ENCODE measurements at regions not wholly inside any gene's neighbourhood (a gene's known extent, or its start where the extent isn't known, plus 50 kb on each side); places are given as distances from the start of the nearest gene placed in this dataset.

- no peaks in the 10 kb centered on the region for H3K27me3 Mint-ChIP-seq (ENCODE audit: low read depth)
- no peak overlapping the region for H3K4me3 Mint-ChIP-seq (ENCODE audit: unreplicated experiment)
- no peaks in the 10 kb centered on the region for H3K9me3 Mint-ChIP-seq (ENCODE audit: low read depth)
- no peaks in the 10 kb centered on the region for H3K4me1 Mint-ChIP-seq (ENCODE audit: low read depth)
- no peaks in the 10 kb centered on the region for H3K36me3 Mint-ChIP-seq (ENCODE audit: low read depth)
- TF ChIP-seq, protein P1, sequence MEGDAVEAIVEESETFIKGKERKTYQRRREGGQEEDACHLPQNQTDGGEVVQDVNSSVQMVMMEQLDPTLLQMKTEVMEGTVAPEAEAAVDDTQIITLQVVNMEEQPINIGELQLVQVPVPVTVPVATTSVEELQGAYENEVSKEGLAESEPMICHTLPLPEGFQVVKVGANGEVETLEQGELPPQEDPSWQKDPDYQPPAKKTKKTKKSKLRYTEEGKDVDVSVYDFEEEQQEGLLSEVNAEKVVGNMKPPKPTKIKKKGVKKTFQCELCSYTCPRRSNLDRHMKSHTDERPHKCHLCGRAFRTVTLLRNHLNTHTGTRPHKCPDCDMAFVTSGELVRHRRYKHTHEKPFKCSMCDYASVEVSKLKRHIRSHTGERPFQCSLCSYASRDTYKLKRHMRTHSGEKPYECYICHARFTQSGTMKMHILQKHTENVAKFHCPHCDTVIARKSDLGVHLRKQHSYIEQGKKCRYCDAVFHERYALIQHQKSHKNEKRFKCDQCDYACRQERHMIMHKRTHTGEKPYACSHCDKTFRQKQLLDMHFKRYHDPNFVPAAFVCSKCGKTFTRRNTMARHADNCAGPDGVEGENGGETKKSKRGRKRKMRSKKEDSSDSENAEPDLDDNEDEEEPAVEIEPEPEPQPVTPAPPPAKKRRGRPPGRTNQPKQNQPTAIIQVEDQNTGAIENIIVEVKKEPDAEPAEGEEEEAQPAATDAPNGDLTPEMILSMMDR (IDR thresholded peaks at IDR 0.05), result no peak
- no peak overlapping the region for H3K27ac Mint-ChIP-seq (ENCODE audit: unreplicated experiment)
- DNase-seq (ENCODE audit: low spot score), result no peak
These were observed 248.7 kb downstream of the SOX11 start for GRCh38 chr2:5940596-5941535.

DNA sequence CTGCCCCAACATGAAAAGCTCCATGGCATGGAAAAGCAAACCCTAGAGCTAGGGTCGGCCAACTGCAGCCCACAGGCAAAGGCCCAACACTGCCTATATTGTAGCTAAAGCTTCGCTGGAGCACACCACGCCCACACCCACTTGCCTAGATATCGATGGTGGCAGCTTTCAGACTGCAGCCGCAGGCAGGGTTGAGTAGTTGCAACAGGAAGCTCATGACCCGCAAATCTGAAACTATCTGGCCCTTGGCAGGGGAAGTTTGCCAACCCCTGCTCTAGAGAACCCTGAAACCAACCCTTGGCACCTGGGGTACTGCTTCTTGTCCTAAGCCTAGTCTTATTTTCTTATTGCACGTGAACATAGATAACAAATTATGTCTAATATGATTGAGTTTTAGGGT lies 250.0 kb downstream of the SOX11 start:
- Mint-ChIP-seq H3K4me3 (ENCODE audit: unreplicated experiment) (no peak overlapping the region), H3K36me3 (ENCODE audit: low read depth) (no peaks in the 10 kb centered on the region), H3K9me3 (ENCODE audit: low read depth) (no peaks in the 10 kb centered on the region), H3K4me1 (ENCODE audit: low read depth) (no peaks in the 10 kb centered on the region), H3K27me3 (ENCODE audit: low read depth) (no peaks in the 10 kb centered on the region), H3K27ac (ENCODE audit: unreplicated experiment) (no peak overlapping the region)
- TF ChIP-seq, protein P1 (IDR thresholded peaks at IDR 0.05), result no peak
- no peak for DNase-seq (ENCODE audit: low spot score)

DNA sequence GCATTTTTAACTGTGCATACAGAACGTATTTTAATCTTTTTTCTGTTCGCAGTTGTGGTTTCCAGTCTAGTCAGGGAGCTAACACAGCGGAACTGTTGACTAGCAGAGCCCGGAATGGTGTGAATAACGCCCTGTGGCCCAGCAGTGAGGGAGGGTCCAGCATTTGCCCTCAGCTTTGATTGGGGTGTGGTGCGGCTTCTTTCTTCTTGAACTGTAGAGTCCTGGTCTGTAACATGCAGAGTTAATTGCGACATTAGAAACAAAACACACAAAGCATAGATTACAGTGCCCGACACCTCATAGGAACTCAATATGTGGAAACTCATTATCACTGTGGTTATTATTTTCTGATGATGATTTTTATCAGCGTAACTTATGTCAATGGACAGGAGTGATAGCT lies 253.6 kb downstream of the SOX11 start:
- TF ChIP-seq, protein P1 (IDR thresholded peaks at IDR 0.05), result no peak
- Mint-ChIP-seq H3K27ac (ENCODE audit: unreplicated experiment) (no peak overlapping the region), H3K4me1 (ENCODE audit: low read depth) (no peaks in the 10 kb centered on the region), H3K9me3 (ENCODE audit: low read depth) (no peaks in the 10 kb centered on the region), H3K4me3 (ENCODE audit: unreplicated experiment) (no peak overlapping the region), H3K27me3 (ENCODE audit: low read depth) (no peaks in the 10 kb centered on the region), H3K36me3 (ENCODE audit: low read depth) (no peaks in the 10 kb centered on the region)
- DNase-seq (ENCODE audit: low spot score), result no peak

GRCh38 chr2:5946225-5947115 lies 254.3 kb downstream of the SOX11 start:
- DNase-seq (ENCODE audit: low spot score), result no peak
- Mint-ChIP-seq H3K4me3 (ENCODE audit: unreplicated experiment) (no peak overlapping the region), H3K4me1 (ENCODE audit: low read depth) (no peaks in the 10 kb centered on the region), H3K27ac (ENCODE audit: unreplicated experiment) (no peak overlapping the region), H3K36me3 (ENCODE audit: low read depth) (no peaks in the 10 kb centered on the region), H3K9me3 (ENCODE audit: low read depth) (no peaks in the 10 kb centered on the region), H3K27me3 (ENCODE audit: low read depth) (no peaks in the 10 kb centered on the region)
- TF ChIP-seq, protein P1 (IDR thresholded peaks at IDR 0.05), result no peak

DNA sequence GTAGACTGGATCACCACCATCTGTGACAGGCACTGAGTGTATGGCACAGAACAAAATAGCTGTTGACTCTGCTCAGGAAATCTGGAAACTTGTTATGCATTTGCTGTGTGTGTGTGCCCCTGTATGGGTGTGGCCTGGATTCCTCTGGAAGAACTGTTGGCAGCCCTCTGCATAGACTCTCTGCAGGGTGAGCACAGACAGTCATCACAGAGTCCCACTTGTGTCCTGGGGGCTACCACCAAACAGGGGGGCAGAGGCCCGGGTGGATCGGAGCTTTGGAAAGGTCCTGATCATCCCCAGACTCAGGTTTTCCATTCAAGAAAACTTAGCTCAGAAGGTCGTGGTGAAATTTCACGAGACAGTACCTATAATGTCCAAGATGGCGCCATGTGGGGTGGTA lies 258.6 kb downstream of the SOX11 start:
- TF ChIP-seq, protein P1 (IDR thresholded peaks at IDR 0.05), result no peak
- DNase-seq (ENCODE audit: low spot score), result no peak
- no peak overlapping the region for H3K27ac Mint-ChIP-seq (ENCODE audit: unreplicated experiment)
- no peak overlapping the region for H3K4me3 Mint-ChIP-seq (ENCODE audit: unreplicated experiment)
- H3K9me3 Mint-ChIP-seq (ENCODE audit: low read depth), result no peaks in the 10 kb centered on the region
- H3K36me3 Mint-ChIP-seq (ENCODE audit: low read depth), result no peaks in the 10 kb centered on the region
- no peaks in the 10 kb centered on the region for H3K4me1 Mint-ChIP-seq (ENCODE audit: low read depth)
- no peaks in the 10 kb centered on the region for H3K27me3 Mint-ChIP-seq (ENCODE audit: low read depth)

All from chondrocyte (in vitro differentiated cells).